Inflammatory macrophage treated with lipopolysaccharide for 1 hour (primary cell): ENCODE measurements at regions not wholly inside any gene's neighbourhood (a gene's known extent, or its start where the extent isn't known, plus 50 kb on each side); places are given as distances from the start of the nearest gene placed in this dataset.
"Not testable (repeated sequence)": the region's sequence is repeated elsewhere in the genome, so short reads cannot be mapped to it uniquely, and the experiment has no call there.

Experiments used
- DNase-seq, 2 donors: peaks; one replicate each; pipeline ENCODE4 v3.0.0-alpha.2; 2020 to 2022

DNA sequence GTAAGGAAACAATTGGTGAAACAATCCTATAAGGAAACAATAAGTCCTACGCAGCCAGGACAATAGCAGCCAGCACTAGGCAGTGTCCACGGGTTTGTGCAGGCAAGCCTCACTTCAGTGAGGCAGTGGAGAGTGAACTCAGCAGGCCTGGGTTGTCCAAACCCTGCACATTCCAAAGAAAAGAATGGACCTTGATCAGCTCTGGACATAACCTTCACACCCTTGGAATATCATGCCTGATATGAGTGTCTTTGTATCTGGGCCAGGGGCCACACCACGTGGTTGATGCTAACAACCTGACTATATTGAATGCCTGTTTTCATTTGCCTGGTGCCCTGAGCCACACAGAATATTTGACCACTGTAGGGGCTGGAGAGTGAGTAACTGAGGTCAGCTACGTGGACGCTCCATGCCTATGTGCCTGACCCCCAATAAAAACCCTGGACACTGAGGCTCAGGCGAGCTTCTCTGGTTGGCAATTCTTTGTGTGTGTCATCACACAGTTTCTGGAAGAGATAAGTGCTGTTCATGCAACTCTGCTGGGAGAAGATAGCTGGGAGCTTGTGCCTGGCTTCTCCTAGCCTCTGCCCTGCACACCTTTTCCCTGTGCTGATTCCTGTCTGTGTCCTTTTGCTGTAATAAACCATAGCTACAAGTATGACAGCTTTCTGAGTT lies 81.4 kb upstream of the NCOR2 start:
- no peak for DNase-seq

DNA sequence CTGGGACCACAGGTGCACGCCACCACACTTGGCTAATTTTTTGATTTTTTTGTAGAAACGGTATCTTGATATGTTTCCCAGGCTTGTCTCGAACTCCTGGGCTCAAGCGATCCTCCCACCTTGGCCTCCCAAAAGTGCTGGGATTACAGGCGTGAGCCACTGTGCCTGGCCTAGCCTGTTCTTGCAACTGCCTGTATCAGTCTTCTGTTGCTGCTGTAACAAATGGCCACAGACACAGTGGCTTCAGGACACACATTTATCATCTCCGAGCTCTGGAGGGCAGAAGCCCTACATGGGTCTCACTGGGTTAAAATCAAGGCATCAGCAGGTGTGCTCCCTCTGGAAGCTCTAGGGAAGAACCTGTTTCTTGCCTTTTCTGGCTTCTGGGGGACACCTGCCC lies 79.9 kb upstream of the NCOR2 start:
- DNase-seq = no peak

DNA sequence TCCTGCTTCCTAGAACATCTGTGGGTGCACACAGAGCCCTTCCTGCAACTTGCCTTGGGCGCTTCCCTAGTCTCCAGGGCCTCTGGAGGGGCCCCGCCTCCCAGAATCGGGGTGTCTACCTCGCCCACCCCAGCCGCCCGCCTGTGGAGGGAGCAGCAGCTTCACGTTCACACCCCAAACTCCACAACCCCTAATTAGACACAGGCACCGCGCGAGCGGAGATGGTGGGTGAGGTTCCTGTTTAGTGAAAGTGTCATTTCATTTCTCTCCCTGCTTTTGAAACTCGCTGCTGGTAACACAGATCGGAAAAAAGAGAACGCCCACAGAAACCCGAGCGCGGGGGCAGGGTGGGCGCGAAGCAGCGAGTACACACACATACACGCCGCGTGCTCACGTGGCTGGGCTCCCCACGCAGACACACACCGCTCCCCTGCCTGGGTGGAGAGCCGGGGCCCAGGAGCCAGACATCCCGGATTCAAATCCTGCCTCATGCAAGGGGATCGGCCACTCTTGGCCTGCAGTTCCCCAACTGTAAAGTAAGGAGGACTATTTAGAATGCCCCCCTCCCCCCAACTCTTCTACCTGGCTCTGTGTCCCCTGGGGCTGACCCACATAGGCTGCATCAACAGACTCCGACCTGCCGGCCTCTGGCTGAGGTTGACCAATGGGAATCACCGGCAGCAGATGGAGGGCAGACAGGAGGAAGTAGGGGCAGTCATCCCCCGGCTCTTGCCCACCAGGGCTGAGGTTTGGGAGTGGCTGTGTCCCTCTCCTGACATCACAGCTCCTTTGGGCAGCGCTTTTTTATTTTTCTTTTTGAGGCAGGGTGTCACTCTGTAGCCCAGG lies 79.2 kb upstream of the NCOR2 start:
- DNase-seq = peak; percentile 84 to 88

DNA sequence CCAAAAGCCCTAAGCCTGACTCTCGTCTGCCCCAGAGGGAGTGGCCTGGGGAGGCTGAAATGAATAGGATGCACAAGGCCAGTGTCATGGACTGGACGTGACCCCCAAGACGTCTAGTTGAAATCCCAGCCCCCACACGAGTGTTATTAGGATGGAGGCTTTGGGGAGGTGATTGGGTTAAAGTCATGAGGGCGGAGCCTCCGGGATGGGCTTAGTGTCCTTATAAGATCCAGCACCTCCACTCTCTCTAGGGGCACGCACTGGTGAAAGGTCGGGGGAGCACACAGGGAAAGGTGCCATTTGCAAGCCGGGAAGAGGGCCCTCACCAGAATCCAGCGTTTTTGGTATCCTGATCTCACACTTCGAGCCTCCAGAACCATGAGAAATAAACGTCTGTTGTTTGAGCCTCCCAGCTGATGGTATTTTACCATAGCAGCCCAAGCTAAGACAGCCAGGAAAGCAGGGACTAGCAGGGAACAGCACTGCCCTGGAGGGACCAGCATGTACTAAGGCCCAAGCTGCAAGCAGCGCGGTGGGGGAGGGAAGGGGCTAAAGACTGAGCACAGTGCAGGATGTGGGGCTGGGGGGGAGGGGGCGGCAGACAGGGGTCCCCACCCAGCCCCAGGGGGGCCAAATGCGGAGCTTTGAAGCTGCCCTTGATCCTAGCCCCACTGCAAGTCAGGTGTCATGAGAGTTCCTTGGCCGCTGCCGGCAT lies 78.3 kb upstream of the NCOR2 start:
- no peak for DNase-seq

DNA sequence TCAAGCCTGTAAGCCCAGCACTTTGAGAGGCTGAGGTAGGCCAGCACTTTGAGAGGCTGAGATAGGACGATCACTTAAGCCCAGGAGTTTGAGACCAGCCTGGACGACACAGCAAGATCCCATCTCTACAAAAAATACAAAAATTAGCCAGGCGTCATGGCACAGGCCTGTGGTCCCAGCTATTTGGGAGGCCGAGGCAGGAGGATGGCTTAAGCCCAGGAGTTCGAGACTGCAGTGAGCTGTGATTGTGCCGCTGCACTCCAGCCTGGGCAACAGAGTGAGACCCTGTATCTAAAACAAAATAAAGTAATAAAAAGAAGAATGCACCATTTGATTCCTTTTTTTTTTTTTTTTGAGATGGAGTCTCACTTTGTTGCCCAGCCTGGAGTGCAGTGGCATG lies 76.4 kb upstream of the NCOR2 start:
- DNase-seq = not testable (repeated sequence)

DNA sequence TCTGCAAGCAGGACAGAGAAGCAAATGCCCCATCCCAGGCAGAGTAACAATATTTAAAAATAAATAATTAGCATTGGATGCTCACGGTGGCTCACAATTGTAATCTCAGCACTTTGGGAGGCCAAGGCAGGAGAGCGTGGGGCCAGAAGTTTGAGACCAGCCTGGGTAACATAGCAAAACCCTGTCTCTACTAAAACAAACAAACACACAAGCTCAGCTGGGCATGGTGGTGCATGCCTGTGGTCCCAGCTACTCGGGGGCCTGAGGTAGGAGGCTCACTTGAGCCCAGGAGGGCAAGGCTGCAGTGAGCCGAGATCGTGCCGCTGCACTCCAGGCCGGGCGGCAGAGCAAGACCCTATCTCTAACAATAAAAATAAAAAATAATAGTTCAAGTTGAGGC lies 74.7 kb upstream of the NCOR2 start:
- DNase-seq = no peak

DNA sequence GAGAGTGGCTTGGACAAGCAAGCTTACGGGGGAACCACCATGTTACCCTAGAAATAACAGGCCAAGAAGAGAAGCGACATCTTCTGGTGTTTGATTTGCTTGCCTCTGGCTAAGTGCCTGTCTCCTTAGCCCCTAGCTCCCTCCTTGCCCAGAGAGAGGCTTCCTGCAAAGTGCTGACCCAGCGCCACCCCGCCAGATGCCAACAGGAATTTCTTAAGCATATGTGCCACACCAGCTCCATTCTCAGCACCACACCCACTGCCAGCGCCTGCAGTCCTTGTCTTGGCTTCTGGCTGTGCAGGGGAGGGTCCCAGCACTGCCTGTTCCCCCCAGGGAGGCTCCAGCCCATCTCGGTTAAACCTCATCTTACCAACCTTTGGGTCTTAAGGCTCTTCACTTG lies 74.2 kb upstream of the NCOR2 start:
- no peak for DNase-seq

DNA sequence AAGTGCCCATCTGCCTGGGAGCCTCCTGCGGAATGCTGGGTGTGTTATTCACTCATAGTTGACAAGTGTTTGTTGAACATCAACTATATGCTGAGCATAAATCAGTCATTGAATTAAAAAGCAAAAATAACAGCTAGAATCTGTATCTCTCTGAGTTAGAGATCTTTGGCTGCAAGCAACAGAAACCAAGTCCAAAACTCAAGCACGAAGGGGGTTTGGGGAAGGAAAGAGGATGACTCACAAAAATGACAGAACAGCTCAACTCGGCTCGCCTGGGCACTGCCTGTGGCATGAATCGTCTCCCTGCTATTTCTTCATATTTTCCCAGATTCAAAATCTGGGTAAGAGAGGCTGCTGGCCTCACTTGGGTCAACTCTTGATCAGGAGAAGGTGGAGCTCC lies 72.6 kb upstream of the NCOR2 start:
- peak; percentile 73 to 77 for DNase-seq

DNA sequence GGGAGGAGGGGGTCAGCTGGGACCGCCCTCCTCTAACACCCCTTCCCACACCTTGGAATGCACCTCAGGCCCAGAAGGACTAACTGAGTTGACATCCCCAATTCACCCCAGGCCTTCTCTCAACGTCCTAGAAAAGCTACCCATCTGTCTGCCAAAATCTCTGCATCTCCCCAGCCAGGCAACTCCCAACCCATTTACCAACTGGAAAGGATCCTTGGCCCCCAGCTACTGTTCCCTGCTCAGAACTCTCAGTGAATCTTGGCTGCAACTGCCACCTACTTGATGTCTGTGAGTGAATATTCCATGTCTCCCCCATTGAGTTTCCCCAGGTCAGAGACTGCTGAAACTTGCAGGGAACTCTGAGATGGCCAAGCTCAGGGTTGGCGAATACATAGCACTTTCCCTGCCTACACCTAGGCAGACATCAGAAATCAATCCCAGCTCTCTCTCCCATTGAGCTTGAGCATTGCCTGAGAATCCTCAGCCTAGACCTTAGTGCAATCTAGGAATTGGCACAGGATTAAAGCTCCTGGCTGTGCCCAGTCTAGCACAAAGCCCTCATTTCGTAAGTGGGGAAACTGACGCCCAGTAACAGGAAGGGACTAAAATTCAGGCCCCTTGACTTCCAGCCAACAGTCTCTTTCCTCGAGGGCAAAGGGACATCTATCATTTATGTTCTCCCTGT lies 71.9 kb upstream of the NCOR2 start:
- DNase-seq = no peak

DNA sequence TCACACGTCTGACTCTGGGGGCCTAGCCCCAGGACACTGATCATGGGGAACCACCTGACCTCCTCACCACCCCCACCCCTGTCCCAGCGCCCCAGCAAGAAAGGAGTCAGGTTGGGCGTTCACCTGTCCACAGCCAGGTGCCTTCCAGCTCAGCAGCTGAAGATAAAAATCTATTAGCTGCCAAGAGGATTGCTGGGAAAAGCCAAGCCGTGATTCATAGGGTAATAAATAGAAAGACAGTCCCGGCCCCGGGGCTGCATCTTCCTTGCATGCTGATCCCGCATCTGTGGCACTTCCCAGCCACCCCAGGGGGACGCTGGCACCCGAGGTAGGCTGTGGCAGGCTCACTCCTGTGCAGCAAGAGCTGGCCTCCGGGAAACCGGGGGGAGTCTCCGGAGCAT lies 70.2 kb upstream of the NCOR2 start:
- no peak for DNase-seq

DNA sequence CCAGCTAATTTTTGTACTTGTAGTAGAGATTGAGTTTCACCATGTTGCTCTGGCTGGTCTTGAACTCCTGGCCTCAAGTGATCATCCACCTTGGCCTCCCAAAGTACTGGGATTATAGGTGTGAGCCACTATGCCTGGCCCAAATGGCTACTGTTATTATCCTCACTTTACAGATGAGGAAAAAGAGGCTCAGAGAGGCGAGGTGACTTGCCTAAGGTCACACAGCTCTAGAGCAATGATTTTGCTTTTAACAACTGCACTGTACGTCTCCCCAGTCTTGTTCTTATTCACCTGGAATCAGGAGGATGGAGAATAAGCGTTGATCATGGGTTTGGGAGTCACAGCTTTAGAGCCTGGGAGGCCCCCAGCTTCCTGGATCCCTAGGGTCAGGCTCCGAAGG lies 69.8 kb upstream of the NCOR2 start:
- no peak for DNase-seq

DNA sequence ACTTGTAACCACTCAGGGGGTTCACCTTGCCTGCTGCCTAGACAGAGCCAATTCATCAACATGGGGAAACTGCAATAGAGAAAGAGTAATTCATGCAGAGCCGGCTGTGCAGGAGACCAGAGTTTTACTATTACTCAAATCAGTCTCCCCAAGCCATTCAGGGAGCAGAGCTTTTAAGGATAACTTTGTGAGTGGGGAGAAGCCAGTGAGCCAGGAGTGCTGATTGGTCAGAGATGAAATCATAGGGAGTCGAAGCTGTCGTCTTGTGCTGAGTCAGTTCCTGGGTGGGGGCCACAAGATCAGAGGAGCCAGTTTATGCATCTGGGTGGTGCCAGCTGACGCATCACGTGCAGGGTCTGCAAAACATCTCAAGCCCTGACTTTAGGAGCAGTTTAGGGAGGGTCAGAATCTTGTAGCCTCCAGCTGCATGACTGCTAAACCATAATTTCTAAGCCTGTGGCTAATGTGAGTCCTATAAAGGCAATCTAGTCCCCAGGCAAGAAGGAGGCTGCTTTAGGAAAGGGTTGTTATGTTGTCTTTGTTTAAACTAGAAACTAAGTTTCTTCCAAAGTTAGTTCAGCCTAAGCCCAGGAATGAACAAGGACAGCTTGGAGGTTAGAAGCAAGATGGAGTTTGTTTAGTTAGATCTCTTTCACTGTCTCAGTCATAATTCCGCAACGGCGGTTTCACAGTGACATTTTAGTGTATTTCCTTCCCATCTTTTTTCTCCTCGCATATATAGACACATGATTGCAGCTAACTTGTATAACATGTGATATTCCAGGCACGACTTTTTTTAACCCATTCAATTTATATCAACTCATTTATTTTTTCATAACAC lies 68.9 kb upstream of the NCOR2 start:
- peak; percentile 34 to 63 for DNase-seq

DNA sequence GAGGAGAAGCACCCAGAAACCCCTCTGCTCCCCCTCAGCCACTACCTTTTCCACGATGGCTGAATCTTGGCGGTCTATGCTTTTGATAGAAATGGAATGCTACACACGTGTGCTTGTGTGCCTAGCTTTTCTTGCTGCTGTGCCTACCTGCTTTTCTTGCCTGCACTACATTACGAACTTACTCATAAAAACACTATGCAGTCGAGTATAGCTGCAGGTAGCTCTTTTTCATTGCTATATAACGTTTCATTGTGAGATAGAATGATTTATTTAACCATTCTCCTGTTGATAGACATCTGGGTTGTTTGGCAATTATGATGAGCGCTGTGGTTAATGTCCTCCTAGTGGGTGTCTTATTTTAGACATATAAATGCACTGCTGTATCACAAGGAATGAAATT lies 67.9 kb upstream of the NCOR2 start:
- DNase-seq = no peak

DNA sequence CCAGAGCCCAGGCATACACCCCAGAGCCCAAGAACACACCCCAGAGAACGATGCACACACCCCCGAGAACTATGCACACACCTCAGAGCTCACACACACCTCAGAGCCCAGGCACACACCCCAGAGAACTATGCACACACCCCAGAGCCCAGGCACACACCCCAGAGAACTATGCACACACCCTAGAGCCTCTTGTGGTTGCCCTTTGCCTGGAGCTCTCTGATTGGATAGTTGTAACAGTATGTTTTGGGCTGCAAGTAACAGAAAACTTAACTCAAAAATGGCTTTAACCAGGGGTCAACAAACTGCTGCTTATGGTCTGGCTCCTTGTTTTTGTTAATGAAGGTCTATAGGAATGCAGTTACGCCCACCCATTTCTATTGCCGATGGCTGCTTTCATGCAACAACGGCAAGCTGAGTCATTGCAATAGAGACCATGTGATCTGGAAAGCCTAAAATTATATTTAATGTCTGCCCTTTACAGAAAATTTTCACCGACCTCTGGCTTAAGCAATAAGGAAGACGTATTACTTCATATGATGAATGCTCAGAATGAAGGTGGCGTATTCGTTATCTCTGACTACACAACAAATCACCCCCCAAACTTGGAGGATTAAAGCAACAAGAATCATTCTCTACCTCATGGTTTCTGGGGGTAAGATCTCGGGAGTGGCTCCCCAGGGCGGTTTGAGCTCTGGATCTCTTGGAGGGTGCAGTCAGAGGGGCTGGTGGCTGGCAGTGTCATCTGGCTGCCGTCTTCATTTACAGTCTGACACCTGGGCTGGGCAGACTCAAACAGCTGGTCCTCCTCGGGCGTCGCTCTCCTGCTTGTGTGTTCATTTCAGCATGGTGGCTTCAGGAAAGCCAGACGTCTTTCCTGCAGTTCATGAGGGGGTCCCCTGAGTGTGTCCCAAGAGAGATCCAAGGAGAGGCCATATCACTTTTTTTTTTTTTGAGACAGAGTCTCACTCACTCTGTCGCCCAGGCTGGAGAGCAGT lies 66.3 kb upstream of the NCOR2 start:
- DNase-seq = peak; percentile 81 to 87

DNA sequence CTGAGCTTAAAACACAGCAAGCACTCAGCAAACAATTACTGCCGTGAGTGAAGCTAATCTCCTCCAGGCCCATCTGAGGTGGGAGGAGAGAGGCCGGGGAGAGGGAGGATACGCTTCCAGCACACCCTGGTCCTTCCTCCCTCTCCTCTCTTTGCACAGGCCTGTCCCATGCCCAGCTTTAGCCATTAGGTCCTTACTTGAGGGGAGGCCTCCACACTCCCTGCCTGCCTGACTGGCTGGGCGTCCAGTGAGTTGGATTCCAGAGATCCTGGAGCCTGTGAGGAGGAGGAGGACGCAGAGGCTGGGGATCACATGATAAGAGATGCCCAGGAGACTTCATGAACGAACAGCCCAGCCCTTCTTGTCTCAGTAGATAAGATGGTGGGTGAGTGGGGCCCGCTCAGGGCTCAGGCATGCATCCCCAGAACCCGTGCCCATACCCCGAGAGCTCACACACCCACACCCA lies 65.1 kb upstream of the NCOR2 start:
- DNase-seq = no peak

DNA sequence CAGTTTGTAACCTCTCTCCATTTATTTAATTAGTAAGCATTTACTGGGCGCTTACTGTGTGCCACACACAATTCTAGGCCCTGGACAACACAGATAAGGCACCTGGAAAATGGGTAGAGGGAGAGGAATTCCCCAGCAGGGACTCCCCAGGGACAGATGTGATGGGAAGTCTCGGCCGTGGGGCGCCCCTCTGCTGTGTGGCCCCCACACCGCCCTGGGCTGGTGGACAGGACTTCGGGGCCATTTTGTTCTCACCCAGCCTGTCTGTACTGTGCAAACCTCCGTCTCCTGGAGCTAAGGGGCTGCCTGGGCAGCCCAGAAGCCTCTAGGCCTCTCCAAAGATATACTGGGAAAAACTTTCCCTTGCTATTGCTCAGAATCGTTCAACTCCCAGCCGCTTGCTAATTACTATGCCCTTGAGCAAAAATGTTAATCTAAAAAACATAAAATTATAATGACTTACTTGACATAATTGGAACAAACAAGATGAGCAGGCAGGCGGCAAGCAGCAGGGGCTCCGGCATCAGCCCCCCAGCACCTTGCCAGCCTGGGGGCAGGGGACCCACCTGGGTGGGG lies 64.4 kb upstream of the NCOR2 start:
- DNase-seq = no peak

DNA sequence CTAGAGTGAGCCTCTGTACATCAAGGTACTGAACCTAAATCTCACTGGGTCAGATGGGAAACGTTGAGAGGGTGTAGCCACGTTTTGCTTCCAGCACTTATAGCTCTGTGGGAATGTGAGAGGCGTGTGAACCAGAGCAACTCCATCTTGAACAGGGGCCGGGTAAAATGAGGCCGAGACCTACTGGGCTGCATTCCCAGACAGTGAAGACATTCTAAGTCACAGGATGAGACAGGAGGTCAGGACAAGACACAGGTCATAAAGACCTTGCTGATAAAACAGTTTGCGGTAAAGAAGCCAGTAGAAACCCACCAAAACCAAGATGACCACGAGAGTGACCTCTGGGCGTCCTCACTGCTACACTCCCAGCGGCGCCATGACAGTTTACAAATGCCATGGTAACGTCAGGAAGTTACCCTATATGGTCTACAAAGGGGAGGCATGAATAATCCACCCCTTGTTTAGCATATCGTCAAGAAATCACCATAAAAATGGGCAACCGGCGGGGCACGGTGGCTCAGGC lies 63.4 kb upstream of the NCOR2 start:
- no peak for DNase-seq

DNA sequence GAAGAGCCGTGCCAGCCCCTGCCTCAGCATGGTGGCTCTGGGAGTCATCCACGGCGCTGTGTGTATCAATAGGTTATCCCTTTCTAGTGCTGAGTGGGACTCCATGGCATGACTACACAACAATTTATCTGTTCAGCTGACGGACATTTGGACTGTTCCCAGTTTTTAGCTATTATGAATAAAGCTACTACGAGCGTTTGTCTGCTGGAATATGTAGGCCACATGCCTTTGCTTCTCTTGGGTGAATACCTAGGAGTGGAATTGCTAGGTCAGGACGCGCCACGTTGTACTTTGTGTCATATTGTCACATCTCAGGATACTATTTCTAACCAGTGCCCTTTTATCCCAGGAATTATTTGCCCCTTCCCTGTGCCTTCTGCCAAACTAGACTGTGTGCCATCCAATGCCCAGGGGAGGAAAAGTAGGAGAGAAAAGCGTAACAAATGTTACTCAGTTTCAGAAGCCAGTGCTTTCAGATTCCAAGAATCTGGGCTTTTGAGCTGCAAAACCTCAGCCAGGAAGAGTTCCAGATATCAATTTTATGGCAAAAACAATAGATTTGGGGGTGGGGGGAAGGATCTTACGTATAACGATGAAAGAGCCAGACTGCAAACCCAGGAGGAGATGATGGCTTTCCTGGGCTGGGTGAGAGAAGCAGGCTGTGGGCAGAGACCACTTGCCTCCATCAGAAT lies 62.5 kb upstream of the NCOR2 start:
- DNase-seq = no peak

DNA sequence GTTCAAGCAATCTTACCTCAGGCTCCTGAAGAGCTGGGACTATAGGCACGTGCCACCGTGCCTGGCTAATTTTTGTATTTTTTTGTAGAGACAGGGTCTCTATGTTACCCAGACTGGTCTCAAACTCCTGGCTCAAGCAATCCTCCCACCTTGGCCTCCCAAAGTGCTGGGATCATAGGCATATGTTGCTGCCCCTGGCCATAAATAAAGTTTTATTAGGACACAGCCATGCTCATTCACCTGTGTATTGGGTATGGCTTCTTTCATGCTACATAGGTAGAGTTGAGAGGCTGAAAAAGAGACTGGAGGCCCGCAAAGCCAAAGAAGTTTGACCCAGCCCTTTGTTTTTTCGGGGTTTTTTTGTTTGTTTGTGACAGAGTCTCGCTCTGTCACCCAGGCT lies 61.7 kb upstream of the NCOR2 start:
- no peak for DNase-seq

DNA sequence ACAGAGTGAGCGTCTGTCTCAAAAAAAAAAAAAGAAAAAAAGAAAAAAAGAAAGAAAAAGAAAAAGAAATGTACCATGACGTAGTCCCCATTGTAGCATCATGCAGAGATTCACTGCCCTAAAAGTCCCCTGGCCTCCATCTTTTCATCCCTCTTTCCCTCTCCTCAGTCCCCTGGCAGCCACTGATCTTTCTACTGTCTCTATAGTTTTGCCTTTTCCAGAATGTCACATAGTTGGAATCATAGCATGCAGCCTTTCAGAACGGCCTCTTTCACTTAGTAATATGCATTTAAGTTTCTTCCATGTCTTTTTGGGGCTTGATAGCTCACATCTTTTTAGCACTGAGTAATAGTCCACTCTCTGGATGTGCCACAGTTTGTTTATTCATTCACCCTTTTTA lies 60.5 kb upstream of the NCOR2 start:
- DNase-seq = no peak
